T-helper 22 cell (primary cell): ENCODE measurements at regions not wholly inside any gene's neighbourhood (a gene's known extent, or its start where the extent isn't known, plus 50 kb on each side); places are given as distances from the start of the nearest gene placed in this dataset.

Source experiments
- DNase-seq: peaks from one replicate; pipeline ENCODE4 v3.0.0-alpha.2; 2020; ENCODE audit warnings: low read depth

- no peak for DNase-seq
Measured at GRCh38 chr16:80189476-80190175, 351.2 kb upstream of the DYNLRB2 start.

- no peak for DNase-seq
Measured at GRCh38 chr16:80176114-80176513, 364.7 kb upstream of the DYNLRB2 start.

GRCh38 chr16:80175011-80175410 lies 365.8 kb upstream of the DYNLRB2 start:
- no peak for DNase-seq

- no peak for DNase-seq
Measured at GRCh38 chr16:80174416-80174815, 366.4 kb upstream of the DYNLRB2 start.

- no peak for DNase-seq
Measured at GRCh38 chr16:80171746-80172145, 369.0 kb upstream of the DYNLRB2 start.

- no peak for DNase-seq
Measured at GRCh38 chr16:80171199-80171598, 369.6 kb upstream of the DYNLRB2 start.

- no peak for DNase-seq
Measured at GRCh38 chr16:80167657-80168390, 373.0 kb upstream of the DYNLRB2 start.

GRCh38 chr16:80166082-80166481 lies 374.7 kb upstream of the DYNLRB2 start:
- no peak for DNase-seq

- DNase-seq, result no peak
Measured at GRCh38 chr16:80164966-80165550, 375.7 kb upstream of the DYNLRB2 start.

- DNase-seq, result no peak
Measured at GRCh38 chr16:80163339-80163738, 377.5 kb upstream of the DYNLRB2 start.

- DNase-seq, result no peak
Measured at GRCh38 chr16:80161799-80162739, 378.7 kb upstream of the DYNLRB2 start.

GRCh38 chr16:80158766-80159165 lies 382.0 kb upstream of the DYNLRB2 start:
- DNase-seq, result no peak

GRCh38 chr16:80151722-80152111 lies 389.1 kb upstream of the DYNLRB2 start:
- DNase-seq, result no peak

- DNase-seq, result no peak
Measured at GRCh38 chr16:80150978-80151721, 389.6 kb upstream of the DYNLRB2 start.

GRCh38 chr16:80148826-80149225 lies 392.0 kb upstream of the DYNLRB2 start:
- no peak for DNase-seq

- DNase-seq, result no peak
Measured at GRCh38 chr16:80147026-80147655, 393.7 kb upstream of the DYNLRB2 start.

GRCh38 chr16:80144191-80144590 lies 396.6 kb upstream of the DYNLRB2 start:
- no peak for DNase-seq

- DNase-seq, result no peak
Measured at GRCh38 chr16:80142940-80143339, 397.9 kb upstream of the DYNLRB2 start.

GRCh38 chr16:80142281-80142680 lies 398.5 kb upstream of the DYNLRB2 start:
- DNase-seq, result no peak

- no peak for DNase-seq
Measured at GRCh38 chr16:80129791-80130190, 411.0 kb upstream of the DYNLRB2 start.

GRCh38 chr16:80125677-80126076 lies 415.1 kb upstream of the DYNLRB2 start:
- no peak for DNase-seq
